ENCODE measurements at regions not wholly inside any gene's neighbourhood (a gene's known extent, or its start where the extent isn't known, plus 50 kb on each side); places are given as distances from the start of the nearest gene placed in this dataset.

DNA sequence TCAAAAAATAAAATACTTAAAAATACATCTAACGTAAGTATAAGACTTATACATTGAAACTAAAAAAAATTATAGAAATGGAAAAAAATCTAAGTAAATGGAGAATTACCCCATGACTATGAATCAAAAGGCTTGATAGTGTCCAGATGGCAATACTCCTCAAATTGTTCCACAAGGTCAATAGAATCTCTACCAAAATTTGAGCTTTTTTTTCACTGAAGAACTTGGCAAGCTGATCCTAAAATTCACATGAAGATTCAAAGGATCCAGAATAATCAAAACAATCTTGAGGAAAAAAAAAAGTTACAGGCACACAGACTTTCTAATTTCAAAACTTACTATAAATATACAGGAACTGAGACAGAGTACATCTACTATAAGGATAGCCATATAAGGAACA is 448.4 kb upstream of the CDH11 start:
- TF ChIP-seq POLR2AphosphoS5 (IDR thresholded peaks at IDR 0.05; ENCODE audit: low read depth, low read length), result no peak
- TF ChIP-seq POLR2A (IDR thresholded peaks at IDR 0.05; ENCODE audit: control extremely low read depth in 1 of 2, low read depth in 2 of 2, low read length in 2 of 2), result no peak
- TF ChIP-seq EZH2 (IDR thresholded peaks at IDR 0.05; ENCODE audit: low read depth, low read length, severe bottlenecking), result no peak
- TF ChIP-seq, protein P1, sequence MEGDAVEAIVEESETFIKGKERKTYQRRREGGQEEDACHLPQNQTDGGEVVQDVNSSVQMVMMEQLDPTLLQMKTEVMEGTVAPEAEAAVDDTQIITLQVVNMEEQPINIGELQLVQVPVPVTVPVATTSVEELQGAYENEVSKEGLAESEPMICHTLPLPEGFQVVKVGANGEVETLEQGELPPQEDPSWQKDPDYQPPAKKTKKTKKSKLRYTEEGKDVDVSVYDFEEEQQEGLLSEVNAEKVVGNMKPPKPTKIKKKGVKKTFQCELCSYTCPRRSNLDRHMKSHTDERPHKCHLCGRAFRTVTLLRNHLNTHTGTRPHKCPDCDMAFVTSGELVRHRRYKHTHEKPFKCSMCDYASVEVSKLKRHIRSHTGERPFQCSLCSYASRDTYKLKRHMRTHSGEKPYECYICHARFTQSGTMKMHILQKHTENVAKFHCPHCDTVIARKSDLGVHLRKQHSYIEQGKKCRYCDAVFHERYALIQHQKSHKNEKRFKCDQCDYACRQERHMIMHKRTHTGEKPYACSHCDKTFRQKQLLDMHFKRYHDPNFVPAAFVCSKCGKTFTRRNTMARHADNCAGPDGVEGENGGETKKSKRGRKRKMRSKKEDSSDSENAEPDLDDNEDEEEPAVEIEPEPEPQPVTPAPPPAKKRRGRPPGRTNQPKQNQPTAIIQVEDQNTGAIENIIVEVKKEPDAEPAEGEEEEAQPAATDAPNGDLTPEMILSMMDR (IDR thresholded peaks at IDR 0.05; ENCODE audit: control extremely low read depth in 1 of 3, insufficient read depth in 1 of 3, low read depth in 1 of 3, low read length in 3 of 3), result no peak
- TF ChIP-seq TCF12 (IDR thresholded peaks at IDR 0.05; ENCODE audit: low read depth, low read length), result no peak
- no peak for TF ChIP-seq ZNF274 (IDR thresholded peaks at IDR 0.05; ENCODE audit: borderline replicate concordance, extremely low read depth, low read length)
- TF ChIP-seq EP300 (IDR thresholded peaks at IDR 0.05; ENCODE audit: borderline replicate concordance in 1 of 2, low read depth in 2 of 2, low read length in 2 of 2), result no peak

Data from H1 (cell line).